HG03575 (cell line): ENCODE measurements at regions not wholly inside any gene's neighbourhood (a gene's known extent, or its start where the extent isn't known, plus 50 kb on each side); places are given as distances from the start of the nearest gene placed in this dataset.
"Not testable (repeated sequence)": the region's sequence is repeated elsewhere in the genome, so short reads cannot be mapped to it uniquely, and the experiment has no call there.

Experiments
- ATAC-seq: cut with Tn5 transposase; IDR thresholded peaks from one replicate; pipeline ENCODE4 v1.9.1; 2021; ENCODE audit not compliant: unreplicated experiment, insufficient number of reproducible peaks, low FRiP score; ENCODE audit errors: extremely low read depth

DNA sequence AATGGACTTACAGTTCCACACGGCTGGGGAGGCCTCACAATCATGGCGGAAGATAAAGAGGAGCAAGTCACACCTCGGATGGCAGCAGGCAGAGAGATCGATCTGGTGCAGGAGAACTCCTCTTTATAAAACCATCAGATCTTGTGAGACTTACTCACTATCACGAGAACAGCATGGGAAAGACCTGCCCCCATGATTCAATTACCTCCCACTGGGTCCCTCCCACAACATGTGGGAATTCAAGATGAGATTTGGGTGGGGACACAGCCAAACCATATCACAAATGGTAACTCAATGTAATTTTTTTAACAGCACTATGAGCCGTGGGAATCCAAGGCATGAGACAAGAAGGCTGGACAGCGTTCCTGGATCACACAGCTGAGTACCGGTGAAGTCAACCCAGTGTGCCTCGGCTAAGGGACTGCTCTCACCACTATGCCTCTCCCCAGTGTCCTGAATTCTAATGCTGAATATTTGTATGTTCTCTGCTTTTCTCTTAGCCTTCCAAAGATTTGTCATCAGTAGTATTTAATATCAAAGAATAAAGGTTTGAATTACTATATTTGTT is 84.3 kb downstream of the IRS2 start:
- not testable (repeated sequence) for ATAC-seq

DNA sequence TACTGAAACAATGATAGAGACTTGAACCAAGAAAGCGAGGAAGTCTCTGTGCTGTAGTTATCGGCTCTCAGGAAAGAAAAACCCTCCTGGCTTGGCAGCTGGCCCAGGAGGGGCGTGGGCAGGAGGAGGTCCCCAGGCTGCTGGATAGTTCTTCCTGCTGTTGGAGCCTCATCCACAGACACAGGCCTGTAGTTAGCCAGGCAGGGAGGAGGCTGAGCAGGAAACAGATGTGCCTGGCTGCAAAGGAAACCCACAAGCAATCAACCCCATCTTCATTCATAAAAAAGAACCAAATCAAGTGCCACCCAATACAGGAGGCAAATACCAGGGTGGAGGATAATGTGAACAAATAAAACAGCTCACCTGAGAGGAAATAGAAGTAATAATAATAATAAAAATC is 86.2 kb downstream of the IRS2 start:
- ATAC-seq: no peak

- no peak for ATAC-seq
Measured at GRCh38 chr13:109699628-109700071, 86.7 kb downstream of the IRS2 start.

GRCh38 chr13:109698779-109699178 is 87.6 kb downstream of the IRS2 start:
- ATAC-seq: no peak

- no peak for ATAC-seq
Measured at GRCh38 chr13:109697936-109698335, 88.4 kb downstream of the IRS2 start.

DNA sequence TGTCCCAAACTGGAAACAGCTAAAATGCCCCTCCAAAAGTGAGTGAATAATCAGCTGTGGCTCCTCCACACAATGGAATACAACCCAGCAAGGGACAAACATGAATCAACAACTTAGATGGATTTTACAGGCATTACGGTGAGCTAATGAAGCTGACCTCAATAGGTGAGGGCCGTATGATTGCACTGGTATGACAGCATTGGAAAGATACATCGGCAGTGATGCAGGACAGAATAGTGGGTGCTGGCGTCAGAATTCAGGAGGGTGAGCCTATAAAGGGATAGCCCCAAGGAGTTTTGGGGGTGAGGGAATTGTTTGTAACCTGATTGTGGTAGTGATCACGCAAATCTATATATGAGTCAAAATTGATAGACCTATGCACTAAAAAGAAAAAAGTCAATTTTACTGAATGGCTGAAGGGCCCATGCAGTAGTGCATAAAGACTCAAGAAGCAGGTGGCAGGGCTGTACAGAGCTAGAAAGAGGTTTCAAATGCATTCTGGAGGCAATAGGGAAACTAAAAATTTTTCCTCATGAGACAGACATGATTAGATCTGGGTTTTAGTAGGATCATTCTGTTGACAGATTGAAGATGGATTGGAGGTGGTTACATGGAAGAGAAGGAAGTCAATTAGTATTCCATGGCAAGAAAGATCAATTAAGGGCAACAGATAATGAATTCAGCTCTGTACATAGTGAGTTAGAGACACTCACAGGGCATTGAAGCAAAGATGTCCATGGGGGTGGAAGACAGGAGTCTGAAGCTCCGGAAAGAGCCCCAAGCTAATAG is 90.8 kb downstream of the IRS2 start:
- no peak for ATAC-seq

- no peak for ATAC-seq
Measured at GRCh38 chr13:109694972-109695371, 91.4 kb downstream of the IRS2 start.

- ATAC-seq: no peak
Measured at GRCh38 chr13:109693213-109693612, 93.2 kb downstream of the IRS2 start.

- ATAC-seq: no peak
Measured at GRCh38 chr13:109691689-109692088, 94.7 kb downstream of the IRS2 start.

DNA sequence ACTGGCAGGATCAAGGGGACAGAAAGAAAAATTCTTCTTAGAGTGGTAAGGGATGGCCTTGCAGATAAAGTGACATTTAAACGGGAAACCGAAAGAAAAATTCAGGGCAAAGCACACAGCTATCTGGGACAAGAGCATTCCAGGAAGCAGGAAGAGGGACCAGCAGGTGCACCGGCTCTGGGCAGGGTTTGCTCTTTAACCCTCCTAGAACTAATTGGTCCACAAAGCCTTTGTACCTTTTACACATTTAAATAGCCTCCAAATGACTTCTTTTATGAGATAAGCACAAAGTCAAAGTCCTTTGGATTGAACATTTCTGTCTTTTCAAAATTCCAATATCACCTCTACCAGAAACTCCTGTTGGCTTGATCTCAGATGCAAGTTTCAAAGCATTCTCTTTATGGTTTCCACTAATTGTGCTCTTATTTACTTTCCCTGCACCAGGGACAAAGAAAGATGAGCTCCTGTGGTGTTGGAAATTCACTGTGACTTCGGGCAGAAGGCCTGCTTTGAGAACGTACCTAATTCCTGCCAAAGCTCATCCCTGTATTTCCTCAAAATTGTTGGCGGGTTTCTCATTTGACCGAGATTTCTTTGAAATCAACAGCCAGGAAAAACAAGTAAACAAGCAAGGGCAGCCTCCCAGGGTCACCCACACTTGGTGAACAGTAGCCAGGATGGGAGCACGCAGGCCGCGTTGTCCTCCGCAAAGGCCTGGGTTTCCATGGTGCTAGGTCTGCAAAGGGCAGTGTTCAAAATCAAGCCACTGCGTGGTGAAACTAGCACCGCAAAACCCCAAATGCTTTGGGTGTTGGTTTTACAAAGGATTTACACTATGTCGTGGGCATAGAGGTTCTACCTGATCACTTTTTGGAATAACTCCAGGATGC is 98.6 kb downstream of the IRS2 start:
- no peak for ATAC-seq

DNA sequence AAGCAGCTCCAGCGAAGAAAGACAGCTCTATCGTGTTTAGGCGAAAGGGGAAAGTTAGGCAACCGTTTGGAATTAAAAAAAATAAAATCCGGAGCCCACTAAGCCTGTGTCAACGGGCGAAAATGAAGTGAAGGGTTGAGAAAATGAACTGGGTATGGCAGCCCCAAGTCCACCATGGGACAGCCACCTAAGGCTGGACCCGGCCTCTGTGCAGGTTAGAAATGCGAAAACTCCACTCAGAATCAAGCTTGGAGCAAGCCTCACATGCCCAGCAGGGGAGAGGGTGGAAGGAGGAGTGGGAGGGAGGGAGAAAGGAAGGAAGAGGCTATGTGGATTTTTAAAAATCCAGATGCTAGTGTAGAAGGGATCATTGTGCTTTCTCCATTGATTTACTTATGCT is 101.2 kb downstream of the IRS2 start:
- ATAC-seq: no peak

GRCh38 chr13:109684824-109685202 is 101.6 kb downstream of the IRS2 start:
- ATAC-seq: no peak

DNA sequence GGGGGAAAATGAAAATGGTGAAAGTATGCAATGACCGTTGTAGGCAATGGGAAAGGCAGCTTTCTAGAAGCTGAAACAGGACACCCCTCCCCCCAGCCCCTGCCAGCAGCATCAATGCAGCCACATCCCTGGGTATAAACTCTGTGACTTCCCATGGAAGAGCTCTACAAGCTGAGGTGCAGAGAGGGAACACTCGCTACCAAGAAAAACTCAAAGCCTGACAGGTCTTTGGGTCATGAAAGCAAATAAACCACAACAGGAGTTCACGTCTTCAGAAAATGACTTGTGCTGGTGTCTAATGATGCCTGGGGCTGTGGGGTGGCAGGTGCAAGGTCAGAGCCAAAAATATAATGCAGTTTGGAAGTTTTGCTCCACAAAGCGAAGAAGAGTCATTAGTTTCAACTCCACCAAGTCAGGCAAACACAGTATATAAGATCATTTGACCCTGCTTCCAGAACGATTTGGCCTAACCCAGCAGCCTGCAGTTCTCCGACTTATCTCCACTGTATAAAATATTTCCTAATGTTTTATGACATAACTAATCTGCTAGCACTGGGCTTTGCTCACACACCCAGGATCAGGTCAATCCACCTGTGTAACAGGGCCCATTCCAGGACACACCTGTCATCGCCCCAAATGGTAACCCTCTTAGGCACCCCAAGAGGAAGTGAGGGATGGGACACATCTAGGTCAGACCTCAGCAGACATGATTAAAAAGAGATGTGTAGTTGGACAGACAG is 102.1 kb downstream of the IRS2 start:
- no peak for ATAC-seq

- ATAC-seq: no peak
Measured at GRCh38 chr13:109682534-109683244, 103.7 kb downstream of the IRS2 start.

- no peak for ATAC-seq
Measured at GRCh38 chr13:109680930-109681329, 105.5 kb downstream of the IRS2 start.

DNA sequence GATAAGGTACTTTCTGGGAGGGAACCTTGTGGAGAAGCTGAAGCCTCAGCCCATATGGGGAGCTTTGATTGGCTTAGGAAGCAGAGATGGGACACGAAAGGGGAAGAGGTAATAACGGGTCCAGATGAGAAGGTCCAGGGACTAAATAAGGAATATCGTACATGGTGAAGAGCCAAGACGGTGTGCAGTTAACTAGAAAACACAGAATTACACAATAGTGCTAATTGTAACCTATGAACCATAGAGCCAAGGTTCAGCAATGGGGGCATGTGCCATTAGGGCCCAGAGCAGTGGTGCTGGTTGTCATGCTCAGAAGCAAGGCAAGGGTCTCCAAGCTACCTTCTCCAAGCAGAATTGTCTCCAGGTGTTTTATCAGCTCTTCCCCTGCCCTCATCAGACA is 106.1 kb downstream of the IRS2 start:
- ATAC-seq: no peak

GRCh38 chr13:109678459-109678858 is 107.9 kb downstream of the IRS2 start:
- ATAC-seq: no peak

DNA sequence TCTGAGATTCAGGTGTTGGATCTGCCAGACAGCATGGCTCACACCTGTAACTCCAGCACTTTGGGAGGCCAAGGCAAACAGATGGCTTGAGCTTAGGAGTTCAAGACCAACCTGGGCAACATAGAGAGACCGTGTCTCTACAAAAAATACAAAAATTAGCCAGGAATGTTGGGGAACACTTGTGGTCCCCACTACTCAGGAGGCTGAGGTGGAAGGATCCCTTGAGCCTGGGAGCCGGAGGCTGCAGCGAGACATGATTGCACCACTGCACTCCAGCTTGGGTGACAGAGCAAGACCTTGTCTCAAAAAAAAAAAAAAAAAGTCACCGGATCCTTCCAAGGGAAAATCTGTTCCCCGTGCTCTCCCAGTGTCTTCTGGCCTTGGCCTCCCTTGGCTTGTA is 109.2 kb downstream of the IRS2 start:
- ATAC-seq: no peak

GRCh38 chr13:109673477-109673876 is 112.9 kb downstream of the IRS2 start:
- no peak for ATAC-seq
